ENCODE measurements at regions not wholly inside any gene's neighbourhood (a gene's known extent, or its start where the extent isn't known, plus 50 kb on each side); places are given as distances from the start of the nearest gene placed in this dataset.

- no peak for DNase-seq
Observed at GRCh38 chr14:38127356-38127755, 80.3 kb upstream of the SSTR1 start.

DNA sequence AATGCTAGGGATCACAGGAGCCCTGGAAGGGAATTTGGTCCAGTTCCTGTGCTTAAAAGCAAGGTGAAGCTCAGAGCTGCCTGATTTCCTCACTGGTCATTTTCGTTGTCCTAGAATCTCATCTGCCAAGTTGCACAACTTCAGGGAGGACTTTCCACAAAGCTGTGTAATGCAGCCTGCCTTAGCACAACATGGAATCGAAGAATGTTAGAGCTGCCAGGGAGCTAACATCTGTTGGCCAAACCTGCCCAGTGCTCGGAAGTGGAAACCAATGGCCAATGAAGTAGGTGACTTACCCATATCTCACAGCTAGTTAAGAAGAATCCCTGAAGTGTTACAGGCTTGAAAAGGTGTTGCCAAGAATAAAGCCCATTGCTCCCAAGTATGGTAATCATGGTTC lies 79.9 kb upstream of the SSTR1 start:
- DNase-seq: no peak

DNA sequence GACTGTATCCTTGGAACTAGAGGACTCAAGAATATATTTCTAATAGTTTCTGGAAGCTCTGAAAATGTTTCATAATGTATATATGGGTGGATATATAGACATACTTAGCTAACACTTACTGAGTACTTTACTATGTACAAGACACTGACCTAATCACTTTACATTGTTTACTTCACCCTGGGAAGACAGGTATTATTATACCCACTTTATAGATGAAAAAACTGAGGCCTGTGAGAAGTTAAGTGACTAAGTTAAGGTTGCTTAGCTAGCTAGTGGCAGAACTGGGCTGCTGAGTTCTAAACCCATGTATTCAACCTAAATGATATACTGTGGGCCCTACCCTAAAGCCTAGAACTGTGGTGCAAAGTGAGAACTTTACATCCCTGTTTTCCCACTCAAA lies 79.1 kb upstream of the SSTR1 start:
- DNase-seq: no peak

GRCh38 chr14:38129192-38129591 lies 78.5 kb upstream of the SSTR1 start:
- DNase-seq: no peak

DNA sequence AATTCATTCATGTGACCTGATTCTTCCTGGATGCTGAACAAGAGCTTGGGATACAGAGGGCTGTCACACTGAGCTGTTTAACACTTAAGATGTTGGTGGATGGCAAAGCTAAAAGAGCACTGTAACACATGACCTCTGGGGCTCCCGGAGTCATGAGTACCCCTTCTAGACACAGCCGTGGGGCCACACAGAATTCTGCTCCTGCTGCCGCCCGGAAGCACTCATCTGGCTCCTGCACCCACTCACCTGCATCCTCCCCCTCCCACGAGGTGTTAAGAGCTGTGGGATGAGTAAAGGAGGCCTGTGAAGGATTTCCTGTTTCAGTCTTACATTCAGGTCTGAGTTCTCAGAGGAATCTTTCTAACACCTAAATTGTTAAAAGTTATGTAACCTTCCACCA lies 78.0 kb upstream of the SSTR1 start:
- DNase-seq: peak; percentile 10 to 28

- DNase-seq: no peak
Observed at GRCh38 chr14:38134416-38135030, 73.2 kb upstream of the SSTR1 start.

GRCh38 chr14:38135106-38135867 lies 72.4 kb upstream of the SSTR1 start:
- DNase-seq: no peak

DNA sequence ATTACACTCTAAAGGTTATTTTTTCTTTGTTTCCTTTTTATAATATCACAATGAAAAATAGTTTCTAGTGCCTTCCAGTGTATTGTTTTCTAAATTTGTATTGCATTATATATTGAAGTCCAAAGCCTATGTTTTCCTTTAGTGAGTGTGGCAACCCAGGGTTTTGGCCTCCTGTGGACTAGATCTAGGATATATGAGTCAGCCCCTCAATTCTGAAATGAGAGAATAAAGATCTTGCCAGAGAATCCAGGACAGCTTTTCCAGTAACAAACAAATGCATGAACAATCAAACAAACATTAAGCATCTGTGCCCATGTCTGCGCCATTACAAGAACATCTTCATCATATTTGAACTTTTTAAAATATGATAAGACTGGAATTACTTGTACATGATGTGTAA lies 70.7 kb upstream of the SSTR1 start:
- no peak for DNase-seq

DNA sequence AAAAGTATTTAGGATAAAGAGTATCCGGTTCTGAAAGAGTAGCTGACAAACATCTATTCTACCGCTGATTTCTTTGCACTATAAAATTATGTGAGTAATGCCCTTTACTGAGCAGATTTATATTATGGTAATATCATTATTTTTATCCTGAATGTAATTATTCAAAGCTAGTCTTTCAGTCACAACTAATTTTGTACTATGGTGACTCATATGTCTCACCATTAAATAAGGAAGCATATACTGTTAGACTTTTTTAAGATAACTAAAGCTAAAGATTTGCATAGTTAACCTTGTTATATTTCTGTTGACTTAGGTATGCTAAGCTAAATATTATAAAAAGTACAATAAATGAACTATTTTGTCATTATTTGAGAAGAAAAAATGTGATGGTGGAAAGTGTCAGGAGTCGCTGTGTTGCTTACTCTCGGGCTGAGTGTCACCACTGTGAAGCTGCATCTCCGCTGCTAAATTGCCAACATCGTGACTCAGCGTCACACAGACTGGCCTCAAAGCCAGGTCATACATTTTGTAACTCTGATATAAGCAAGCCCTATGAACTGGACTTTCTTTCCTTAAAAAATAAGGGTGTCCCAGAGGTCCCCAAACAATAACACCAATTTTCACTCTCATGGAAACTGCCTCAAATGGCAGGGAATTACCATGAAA lies 69.1 kb upstream of the SSTR1 start:
- no peak for DNase-seq

GRCh38 chr14:38139926-38140325 lies 67.8 kb upstream of the SSTR1 start:
- DNase-seq: no peak

DNA sequence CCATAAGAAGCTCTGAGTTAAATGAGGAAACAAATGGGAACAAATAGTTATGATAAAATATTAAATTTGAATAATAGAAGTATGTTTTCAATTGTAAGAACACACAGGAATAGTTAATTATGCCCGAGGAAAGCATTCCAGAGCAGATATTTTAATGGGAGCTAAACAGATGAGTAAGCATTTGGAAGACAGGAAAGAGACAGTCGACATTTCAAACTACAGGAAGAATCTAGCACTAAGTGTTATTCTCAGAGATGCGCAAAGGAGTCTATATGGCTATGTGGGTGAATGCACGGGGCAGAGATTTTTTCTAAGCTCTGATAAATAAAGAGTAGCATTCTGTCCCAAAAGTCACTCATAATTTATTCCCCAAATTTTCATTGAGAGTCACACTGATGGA lies 64.5 kb upstream of the SSTR1 start:
- DNase-seq: no peak

- DNase-seq: no peak
Observed at GRCh38 chr14:38143659-38144505, 63.8 kb upstream of the SSTR1 start.

DNA sequence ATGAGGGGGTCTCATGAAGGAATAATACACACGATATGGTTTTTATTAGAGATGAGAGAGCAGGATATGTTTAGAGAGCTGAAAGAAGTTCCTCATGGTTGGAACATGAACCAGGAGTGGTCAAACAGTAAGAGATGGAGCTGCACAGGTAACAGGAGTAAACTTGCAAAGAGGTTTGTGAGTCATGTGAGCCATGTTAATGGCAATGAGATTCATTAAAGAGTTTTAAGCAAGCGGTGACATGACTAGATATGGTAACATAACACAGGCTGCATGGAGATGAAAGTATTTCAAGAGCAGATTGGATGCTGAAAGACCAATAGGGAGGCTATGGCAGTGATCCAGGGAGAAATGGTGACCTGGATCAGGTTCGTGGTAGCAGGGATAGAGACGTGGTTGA lies 62.6 kb upstream of the SSTR1 start:
- no peak for DNase-seq

DNA sequence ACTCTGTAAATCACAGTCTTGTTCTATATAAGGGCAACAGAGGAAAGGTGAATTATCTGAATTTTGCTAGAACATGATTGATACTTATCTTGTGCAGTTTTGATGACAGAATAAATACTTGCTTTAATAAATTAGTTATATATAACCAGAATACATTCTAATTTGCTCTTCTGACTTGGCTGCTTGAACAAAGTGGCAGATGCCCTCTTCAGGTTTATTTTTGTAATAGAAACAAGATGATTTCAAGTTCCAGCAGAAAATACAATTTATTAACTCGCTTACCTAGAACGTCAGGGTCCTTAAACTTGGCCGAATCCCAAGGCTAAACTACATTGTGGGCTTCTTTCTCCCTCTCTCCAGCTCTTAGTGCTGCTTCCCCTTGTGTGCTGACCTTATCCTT lies 57.6 kb upstream of the SSTR1 start:
- no peak for DNase-seq

All from activated CD4-positive, alpha-beta T cell treated with anti-CD3 and anti-CD28 coated beads, Interleukin-2, amount 50 U/mL, for 4 hours (primary cell).